ENCODE measurements at regions not wholly inside any gene's neighbourhood (a gene's known extent, or its start where the extent isn't known, plus 50 kb on each side); places are given as distances from the start of the nearest gene placed in this dataset.

DNA sequence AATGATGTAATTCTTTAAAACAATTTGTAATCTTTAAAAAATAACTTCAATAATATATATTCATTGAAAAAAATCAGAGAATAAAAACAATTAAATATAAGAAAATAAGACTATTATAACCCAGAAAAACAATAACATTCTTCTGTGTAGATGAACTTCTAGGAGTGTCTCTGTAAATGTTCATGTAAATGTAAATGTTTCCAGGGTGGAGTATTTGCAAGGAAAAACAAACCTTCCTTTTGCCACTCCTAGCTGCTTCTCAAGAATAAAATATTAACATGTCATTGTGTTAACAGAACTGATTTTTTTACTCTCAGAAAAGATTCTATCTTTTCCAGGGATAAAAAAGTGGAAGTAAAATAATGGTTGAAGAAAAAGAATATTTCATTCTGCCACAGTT is 431.9 kb downstream of the PLCL1 start:
- TF ChIP-seq POLR2AphosphoS5 (IDR thresholded peaks at IDR 0.05) (no peak), CTCF (IDR thresholded peaks at IDR 0.05) (no peak), POLR2A (IDR thresholded peaks at IDR 0.05; ENCODE audit: low read depth) (no peak)

Measured in esophagus muscularis mucosa (tissue), 3 donors.